ENCODE measurements at regions not wholly inside any gene's neighbourhood (a gene's known extent, or its start where the extent isn't known, plus 50 kb on each side); places are given as distances from the start of the nearest gene placed in this dataset.

- ATAC-seq: no peak
- no peak for DNase-seq (ENCODE audit: missing footprints)
- intact Hi-C loops (cut with DNase I): no loop called here
These were observed 1088.5 kb upstream of the CDH6 start for GRCh38 chr5:30104872-30105596.

DNA sequence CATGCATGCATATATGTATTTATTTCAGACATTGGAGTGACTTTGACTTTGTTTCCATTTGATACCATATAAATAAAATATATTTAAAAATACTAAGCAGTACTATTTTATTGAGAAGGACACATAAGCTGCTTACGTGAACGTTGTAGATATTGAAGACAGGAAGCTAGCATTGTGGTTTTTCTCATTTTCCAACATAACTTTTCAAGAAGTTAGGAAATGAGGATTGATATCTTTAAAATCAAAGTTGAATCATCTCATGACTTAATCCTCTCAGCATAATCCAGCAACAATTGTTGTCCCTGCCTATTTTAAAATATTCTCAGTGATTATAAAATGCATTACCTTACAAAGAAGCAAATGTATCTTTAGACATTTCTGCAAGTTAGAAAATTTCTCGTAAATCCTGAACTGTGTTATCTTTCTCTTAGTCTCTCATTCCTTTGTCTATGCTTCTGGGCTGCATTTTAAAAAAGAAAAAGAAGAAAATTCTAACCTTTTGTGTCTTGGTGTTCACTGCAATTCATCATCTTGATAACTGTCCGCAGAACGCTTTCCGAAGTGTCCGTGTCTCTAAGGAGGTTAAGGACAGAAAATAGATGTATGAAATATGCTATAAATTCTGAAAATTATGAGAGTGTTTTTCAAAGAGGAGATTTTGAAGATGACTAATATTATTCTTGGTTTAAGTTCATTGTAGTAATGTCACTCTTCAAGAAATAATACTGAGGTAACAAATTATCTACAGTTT lies 1089.9 kb upstream of the CDH6 start:
- ATAC-seq: no peak
- DNase-seq (ENCODE audit: missing footprints): no peak
- intact Hi-C loops (cut with DNase I): no loop called here

GRCh38 chr5:30103052-30103451 lies 1090.4 kb upstream of the CDH6 start:
- intact Hi-C loops (cut with DNase I): no loop called here
- no peak for ATAC-seq
- no peak for DNase-seq (ENCODE audit: missing footprints)

- DNase-seq (ENCODE audit: missing footprints) (no peak), ATAC-seq (no peak)
- intact Hi-C loops (cut with DNase I): no loop called here
These were observed 1091.3 kb upstream of the CDH6 start for GRCh38 chr5:30102185-30102584.

- no peak for DNase-seq (ENCODE audit: missing footprints)
- ATAC-seq: no peak
- intact Hi-C loops (cut with DNase I): no loop called here
These were observed 1092.6 kb upstream of the CDH6 start for GRCh38 chr5:30100929-30101328.

DNA sequence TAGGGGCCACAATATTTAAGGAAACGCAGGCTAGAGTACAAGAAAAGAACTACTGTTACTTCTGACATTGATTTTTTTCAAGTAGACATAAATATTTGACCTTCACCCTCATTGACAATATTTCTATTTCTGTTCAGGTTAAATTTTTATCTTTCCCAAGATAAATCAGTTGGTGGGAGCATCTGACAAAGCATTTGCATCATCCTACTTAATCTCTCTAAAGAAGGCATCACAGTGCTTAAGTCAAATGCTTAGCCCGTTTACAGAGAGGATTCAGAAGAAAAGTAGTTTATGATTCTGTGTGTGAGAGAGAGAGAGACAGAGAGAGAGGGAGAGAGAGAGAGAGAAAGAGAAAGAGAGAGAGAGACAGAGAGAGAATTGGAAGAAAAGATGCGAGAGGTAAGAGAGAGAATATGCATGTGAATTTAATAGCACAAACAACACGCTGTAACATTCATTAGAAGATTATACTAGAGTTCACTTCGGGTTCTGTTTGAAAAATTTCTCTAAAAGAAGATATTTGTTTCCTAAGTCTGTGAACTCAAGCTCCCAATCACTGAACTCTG lies 1093.3 kb upstream of the CDH6 start:
- no peak for ATAC-seq
- no peak for DNase-seq (ENCODE audit: missing footprints)
- intact Hi-C loops (cut with DNase I): no loop called here

GRCh38 chr5:30099634-30100033 lies 1093.9 kb upstream of the CDH6 start:
- intact Hi-C loops (cut with DNase I): no loop called here
- ATAC-seq: no peak
- no peak for DNase-seq (ENCODE audit: missing footprints)

DNA sequence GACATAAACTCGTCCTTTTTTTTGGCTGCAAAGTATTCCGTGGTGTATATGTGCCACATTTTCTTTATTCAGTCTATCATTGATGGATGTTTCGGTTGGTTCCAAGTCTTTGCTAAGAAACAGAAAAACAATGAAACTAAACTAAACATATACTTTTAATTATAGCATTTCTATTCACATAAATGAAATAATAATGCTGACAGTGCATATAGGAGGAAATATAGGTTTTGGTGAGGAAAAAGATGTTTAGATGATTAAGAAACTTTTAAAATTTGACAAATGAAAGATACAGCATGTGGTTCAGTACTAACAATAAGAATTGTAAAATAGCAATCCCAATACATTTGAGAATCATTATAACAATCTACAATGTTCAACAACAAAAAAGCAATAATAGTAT lies 1094.5 kb upstream of the CDH6 start:
- intact Hi-C loops (cut with DNase I): no loop called here
- DNase-seq (ENCODE audit: missing footprints): no peak
- ATAC-seq: no peak

DNA sequence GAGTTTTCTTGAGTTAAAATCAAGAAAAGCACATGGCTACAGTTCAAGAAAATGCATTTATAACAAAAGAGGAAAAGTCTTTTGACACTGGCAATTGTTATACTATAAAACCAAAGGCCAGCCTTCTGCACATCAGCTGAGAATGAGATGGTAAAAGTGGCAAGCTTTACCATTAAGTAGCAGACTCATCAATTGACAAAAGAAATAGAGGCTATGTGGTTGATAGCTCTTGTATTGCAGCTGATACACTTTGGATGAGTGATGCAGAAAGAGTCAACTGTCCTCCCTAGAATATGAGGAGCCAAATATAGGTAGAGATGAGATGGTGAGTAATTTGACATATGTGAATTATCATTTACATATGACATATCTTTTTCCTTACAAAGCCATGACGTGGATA lies 1100.9 kb upstream of the CDH6 start:
- intact Hi-C loops (cut with DNase I): no loop called here

DNA sequence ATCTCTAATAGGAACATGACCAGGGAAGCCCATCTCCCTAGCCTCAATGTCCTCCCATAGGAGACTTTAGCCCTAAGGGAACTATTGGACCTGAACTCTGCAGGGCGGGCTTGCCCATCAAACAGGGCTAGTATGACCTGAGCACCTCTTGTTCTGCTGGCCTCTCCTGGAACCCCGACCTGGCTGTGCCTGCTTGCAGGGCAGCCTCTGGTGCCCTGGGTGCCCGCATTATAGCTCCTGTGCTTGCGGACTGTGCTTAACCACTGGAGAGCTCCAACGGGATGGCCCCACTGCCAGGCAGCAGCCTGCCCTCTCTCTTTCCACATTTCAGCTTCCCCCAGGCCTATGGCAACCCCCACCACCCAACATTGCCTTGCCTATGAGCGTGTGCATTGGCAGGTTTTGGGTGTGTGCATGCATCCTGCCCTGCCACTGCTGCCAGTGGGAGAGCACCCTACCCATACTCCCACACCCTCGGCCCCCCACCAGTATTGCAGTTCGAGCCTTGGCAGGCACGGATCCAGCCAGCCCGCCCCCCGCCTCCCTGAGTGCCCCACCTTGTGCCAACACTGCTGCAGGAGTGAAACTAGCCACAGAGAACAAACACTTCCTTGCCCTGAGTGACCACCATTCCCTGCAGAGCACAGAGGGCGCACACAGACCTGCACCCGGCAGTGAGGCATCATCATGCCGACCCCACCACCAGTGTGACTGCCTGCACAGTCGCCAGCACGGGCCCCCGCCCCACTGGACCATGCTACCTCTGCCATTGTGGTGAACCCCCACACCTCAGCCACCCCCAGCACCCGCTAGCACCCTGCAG lies 1123.8 kb upstream of the CDH6 start:
- intact Hi-C loops (cut with DNase I): no loop called here
- DNase-seq (ENCODE audit: missing footprints): no peak
- ATAC-seq: no peak

More for the DNA sequence above, 1100.9 kb upstream of the CDH6 start:
- DNase-seq (ENCODE audit: missing footprints): no peak
- no peak for ATAC-seq

DNA sequence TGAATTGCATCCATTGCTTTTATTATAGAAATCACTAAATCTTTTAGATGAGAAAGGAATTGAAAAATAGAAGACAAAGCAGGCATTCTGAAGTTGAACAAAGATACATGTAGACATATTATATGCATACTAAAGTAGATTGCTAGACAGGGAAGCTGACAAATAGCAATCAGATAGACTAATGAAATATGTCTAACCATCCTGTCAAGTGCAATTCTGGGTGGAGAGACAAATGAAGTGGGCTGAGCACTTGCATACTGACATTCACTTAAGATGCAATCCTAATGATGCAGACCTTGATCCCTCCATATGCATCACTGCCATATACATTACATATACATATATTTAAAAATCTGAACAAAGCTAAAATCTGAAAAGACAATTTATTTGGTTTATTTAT lies 1130.0 kb upstream of the CDH6 start:
- ATAC-seq (no peak), DNase-seq (ENCODE audit: missing footprints) (no peak)
- intact Hi-C loops (cut with DNase I): no loop called here

DNA sequence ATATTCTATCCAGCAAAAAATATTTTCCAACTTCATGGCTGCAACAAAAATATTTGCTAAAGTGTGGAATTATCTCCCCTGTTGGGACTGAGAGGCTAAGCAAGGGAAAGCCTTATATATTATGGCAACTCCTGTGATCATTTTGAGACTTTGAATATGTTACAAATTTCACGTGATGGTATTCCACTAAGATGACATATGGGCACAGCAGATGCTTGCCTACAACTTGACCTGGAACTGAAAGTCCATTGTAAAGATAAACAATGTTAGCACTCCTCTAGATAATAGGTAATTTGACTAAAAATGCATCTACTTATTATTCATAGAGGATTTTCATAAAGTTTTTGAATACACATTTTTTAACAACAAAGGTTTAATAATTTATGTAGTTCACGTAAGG lies 1141.5 kb upstream of the CDH6 start:
- intact Hi-C loops (cut with DNase I): no loop called here
- no peak for ATAC-seq
- DNase-seq (ENCODE audit: missing footprints): no peak

DNA sequence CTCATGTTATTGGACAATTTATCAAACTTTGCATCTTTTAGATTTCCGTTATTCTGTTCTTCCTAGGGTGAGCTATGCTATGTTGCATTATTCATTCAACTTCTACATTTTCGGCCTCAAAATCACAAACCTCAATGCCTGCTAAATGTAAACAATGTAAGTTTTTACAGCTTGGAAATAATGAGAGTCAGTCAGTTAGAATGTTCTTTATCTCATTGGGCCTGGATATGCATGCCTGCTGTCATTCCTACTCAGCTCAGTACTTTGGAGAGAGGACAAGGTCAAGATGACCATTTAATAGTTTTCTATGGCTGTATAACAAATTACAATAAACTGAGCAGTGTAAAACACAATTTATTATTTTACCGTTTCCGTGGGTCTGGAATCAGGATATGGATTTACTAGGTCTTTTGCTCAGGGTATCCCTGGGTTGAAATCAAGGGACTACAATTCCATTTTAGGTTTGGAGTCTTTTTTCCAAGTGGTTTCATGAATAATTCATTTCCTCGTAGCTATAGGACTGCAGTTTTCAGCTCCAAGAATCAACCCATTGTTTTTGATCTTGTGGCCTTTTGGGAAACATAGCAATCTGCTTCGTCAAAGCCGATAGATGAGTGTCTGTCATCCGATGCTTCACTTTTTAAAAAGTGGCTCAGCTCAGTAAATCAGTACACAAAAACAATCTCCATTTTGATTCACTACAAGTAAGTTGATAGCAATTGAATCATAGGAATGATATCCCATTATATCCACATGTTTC lies 1143.2 kb upstream of the CDH6 start:
- DNase-seq (ENCODE audit: missing footprints) (no peak), ATAC-seq (no peak)
- intact Hi-C loops (cut with DNase I): no loop called here

- intact Hi-C loops (cut with DNase I): no loop called here
- DNase-seq (ENCODE audit: missing footprints): no peak
- ATAC-seq: no peak
These were observed 1150.8 kb upstream of the CDH6 start for GRCh38 chr5:30042677-30043076.

DNA sequence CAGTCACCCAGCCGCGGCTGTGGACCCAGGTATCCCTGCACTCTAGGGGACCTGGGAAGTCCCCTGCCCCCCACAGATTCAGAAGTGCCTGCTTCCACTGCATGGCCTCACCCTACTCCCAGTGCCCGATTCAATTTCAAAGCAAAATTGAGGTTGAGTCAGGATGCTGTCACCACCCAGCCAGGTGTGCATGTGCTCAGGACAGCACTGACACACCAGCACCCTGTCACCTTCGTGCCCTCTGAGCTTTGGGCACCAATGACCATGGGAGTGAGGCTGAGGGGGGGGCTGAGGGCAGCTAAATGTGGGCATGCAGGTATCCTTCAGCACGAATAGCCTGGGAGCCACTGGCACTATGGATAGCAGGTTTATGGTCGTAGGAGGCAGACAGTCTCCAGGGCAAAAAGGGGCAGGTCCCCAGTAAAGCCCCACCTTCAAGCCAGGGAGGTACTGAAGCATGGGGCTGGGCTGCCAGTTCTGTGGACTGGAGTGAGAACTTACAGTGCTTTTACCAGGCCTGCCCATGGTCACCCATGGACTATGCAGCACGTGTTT lies 1151.6 kb upstream of the CDH6 start:
- ATAC-seq (no peak), DNase-seq (ENCODE audit: missing footprints) (no peak)
- intact Hi-C loops (cut with DNase I): no loop called here

- no peak for ATAC-seq
- DNase-seq (ENCODE audit: missing footprints): no peak
- intact Hi-C loops (cut with DNase I): no loop called here
These were observed 1152.2 kb upstream of the CDH6 start for GRCh38 chr5:30041291-30041690.

GRCh38 chr5:30040488-30041118 lies 1152.9 kb upstream of the CDH6 start:
- no peak for DNase-seq (ENCODE audit: missing footprints)
- no peak for ATAC-seq
- intact Hi-C loops (cut with DNase I): no loop called here

DNA sequence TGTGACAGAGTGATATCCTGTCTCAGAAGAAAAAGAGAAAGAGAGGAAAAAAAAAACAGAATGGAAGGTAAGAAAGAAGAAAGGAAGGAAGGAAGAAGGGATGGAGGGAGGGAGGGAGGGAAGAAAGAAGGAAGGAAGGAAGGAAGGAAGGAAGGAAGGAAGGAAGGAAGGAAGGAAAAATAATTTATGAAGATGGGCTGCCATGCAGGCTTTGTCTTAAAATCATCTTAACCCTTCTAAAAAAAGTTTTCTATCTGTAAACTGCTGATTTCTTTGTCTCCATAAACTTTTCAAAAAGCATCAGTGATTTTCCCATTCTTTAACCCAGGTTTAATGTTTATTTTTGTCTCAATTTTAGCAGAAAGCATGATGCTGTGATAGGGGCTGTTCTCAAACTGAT lies 1154.1 kb upstream of the CDH6 start:
- ATAC-seq (no peak), DNase-seq (ENCODE audit: missing footprints) (no peak)
- intact Hi-C loops (cut with DNase I): no loop called here

All from Right ventricle myocardium inferior (tissue), 1 donor.